ENCODE measurements at regions not wholly inside any gene's neighbourhood (a gene's known extent, or its start where the extent isn't known, plus 50 kb on each side); places are given as distances from the start of the nearest gene placed in this dataset.
A peak's percentile ranks its signal among the peaks of the same experiment; 100 is the strongest.

DNA sequence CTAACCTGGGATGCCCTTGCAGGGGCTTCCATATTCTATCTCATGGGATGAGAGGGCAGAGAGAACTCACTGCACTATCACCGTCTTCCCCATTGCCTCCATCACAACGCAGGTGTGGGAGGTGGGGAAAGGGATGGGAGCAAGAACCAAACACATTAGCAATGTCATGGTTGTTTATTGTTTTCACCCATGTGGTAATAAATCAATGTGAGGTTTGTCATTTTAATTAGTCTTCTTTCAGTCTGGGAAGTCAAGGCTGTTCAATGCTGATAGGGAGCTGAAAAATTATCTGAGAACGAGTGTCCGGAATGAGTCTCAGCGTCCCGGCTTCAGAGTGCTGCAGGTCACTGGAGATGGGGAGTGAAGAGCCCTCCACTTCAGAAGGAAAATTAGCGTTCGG lies 268.5 kb downstream of the DUSP10 start:
- no peaks in the 10 kb centered on the region for H3K4me1 ChIP-seq (ENCODE audit: insufficient read depth)
- H3K4me3 ChIP-seq: no peak overlapping the region
- H3K9me3 ChIP-seq: no peaks in the 10 kb centered on the region
- 5 to 11% (median 6%) methylated on average over 8 of the region's 8 CpGs for WGBS, 3 donors
- intact Hi-C loops (cut with DNase I): loop anchor here in 1 of 4 donors (10.0 kb wide), 1 partner anchor 981 kb away; no protein-coding TSS in a partner anchor
- DNase-seq: no peak
- H3K27me3 ChIP-seq: no peaks in the 10 kb centered on the region
- TF ChIP-seq POLR2A (IDR thresholded peaks at IDR 0.05) (no peak), EP300 (IDR thresholded peaks at IDR 0.05) (no peak)
- TF ChIP-seq, protein P1, sequence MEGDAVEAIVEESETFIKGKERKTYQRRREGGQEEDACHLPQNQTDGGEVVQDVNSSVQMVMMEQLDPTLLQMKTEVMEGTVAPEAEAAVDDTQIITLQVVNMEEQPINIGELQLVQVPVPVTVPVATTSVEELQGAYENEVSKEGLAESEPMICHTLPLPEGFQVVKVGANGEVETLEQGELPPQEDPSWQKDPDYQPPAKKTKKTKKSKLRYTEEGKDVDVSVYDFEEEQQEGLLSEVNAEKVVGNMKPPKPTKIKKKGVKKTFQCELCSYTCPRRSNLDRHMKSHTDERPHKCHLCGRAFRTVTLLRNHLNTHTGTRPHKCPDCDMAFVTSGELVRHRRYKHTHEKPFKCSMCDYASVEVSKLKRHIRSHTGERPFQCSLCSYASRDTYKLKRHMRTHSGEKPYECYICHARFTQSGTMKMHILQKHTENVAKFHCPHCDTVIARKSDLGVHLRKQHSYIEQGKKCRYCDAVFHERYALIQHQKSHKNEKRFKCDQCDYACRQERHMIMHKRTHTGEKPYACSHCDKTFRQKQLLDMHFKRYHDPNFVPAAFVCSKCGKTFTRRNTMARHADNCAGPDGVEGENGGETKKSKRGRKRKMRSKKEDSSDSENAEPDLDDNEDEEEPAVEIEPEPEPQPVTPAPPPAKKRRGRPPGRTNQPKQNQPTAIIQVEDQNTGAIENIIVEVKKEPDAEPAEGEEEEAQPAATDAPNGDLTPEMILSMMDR (IDR thresholded peaks at IDR 0.05): no peak
- H3K36me3 ChIP-seq: no peaks in the 10 kb centered on the region
- no peak overlapping the region for H3K27ac ChIP-seq

- Histone ChIP-seq H3K4me3 (no peak overlapping the region), H3K9me3 (no peaks in the 10 kb centered on the region), H3K4me1 (ENCODE audit: insufficient read depth) (no peaks in the 10 kb centered on the region), H3K27me3 (no peaks in the 10 kb centered on the region), H3K27ac (no peak overlapping the region), H3K36me3 (no peaks in the 10 kb centered on the region)
- intact Hi-C loops (cut with DNase I): loop anchor here in 1 of 4 donors (10.0 kb wide), 1 partner anchor 978 kb away; no protein-coding TSS in a partner anchor
- TF ChIP-seq EP300 (IDR thresholded peaks at IDR 0.05) (no peak), POLR2A (IDR thresholded peaks at IDR 0.05) (no peak)
- TF ChIP-seq, protein P1 (IDR thresholded peaks at IDR 0.05): no peak
- 51 to 72% (median 67%) methylated on average over 3 of the region's 3 CpGs for WGBS, 3 donors
- DNase-seq: no peak
Measured at GRCh38 chr1:221477252-221477651, 264.6 kb downstream of the DUSP10 start.

DNA sequence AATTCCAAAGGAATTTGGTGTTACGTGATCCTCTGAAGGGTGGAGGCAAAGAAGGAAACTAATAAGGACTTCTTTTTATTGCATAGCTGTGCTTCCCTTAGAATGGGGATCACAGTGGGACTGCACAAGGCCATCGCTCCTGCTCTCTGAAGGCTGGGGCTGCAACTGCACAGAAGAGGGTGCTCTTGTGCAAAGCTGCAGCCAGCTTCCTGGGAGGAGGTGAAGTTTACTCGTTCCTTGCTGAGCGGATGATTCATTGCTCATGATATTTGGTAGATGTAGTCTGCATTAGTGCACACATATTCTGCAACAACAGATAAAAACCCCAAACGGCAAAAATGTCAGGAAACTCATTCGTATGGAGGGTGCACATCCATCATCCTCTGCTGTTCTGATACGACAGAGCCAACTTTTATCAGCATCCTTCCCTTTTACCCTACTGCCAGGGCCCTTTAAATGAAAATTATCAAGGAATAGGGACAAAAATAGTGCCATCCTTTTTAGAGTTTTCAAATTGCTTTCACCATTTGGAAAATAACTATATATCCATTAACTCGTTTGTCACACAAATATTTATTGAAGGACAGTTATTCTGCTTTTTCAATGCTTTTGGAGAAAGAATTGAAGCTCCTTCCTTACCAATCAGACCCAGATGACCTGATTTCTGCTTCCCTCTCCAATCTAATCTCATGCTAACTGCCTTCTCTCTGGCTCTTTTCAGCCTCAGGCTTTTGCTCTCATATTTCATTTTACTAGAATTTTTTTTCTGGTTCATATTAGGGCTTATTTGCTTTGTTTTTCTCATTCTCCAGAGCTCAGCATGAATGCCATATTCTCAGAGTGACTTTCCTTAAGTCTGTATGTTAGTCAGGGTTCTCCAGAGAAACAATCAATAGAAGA lies 263.6 kb downstream of the DUSP10 start:
- H3K27ac ChIP-seq: no peak overlapping the region
- H3K27me3 ChIP-seq: no peaks in the 10 kb centered on the region
- intact Hi-C loops (cut with DNase I): loop anchor here in 1 of 4 donors (10.0 kb wide), 1 partner anchor 977 kb away; no protein-coding TSS in a partner anchor
- no peak overlapping the region for H3K4me3 ChIP-seq
- no peaks in the 10 kb centered on the region for H3K4me1 ChIP-seq (ENCODE audit: insufficient read depth)
- no peaks in the 10 kb centered on the region for H3K36me3 ChIP-seq
- H3K9me3 ChIP-seq: no peaks in the 10 kb centered on the region
- WGBS, 3 donors: 11 to 16% (median 13%) methylated on average over 8 of the region's 8 CpGs
- no peak for TF ChIP-seq POLR2A (IDR thresholded peaks at IDR 0.05)
- TF ChIP-seq, protein P1 (IDR thresholded peaks at IDR 0.05): peak in 1 of 3 donors; percentile 24
- TF ChIP-seq EP300 (IDR thresholded peaks at IDR 0.05): no peak
- peak; percentile 21 to 53 (median 42) for DNase-seq

GRCh38 chr1:221487781-221488524 lies 253.9 kb downstream of the DUSP10 start:
- Histone ChIP-seq H3K36me3 (no peaks in the 10 kb centered on the region), H3K27me3 (no peaks in the 10 kb centered on the region), H3K4me1 (ENCODE audit: insufficient read depth) (no peaks in the 10 kb centered on the region), H3K27ac (no peak overlapping the region), H3K4me3 (no peak overlapping the region), H3K9me3 (no peaks in the 10 kb centered on the region)
- TF ChIP-seq POLR2A (IDR thresholded peaks at IDR 0.05) (no peak), EP300 (IDR thresholded peaks at IDR 0.05) (no peak)
- TF ChIP-seq, protein P1 (IDR thresholded peaks at IDR 0.05): no peak
- no peak for DNase-seq
- intact Hi-C loops (cut with DNase I): loop anchor here in 1 of 4 donors (10.0 kb wide), 1 partner anchor 967 kb away; no protein-coding TSS in a partner anchor
- WGBS, 3 donors: 36 to 51% (median 40%) methylated on average over 8 of the region's 8 CpGs
